SJSA1 (cell line): ENCODE measurements at regions not wholly inside any gene's neighbourhood (a gene's known extent, or its start where the extent isn't known, plus 50 kb on each side); places are given as distances from the start of the nearest gene placed in this dataset.

Source experiments
- DNase-seq, 2 experiments: peaks; one replicate each; pipeline ENCODE4 v3.0.0-alpha.2; 2015 to 2020; ENCODE audit warnings: low spot score in 2 of 2, low read depth in 1 of 2
- H3K27ac ChIP-seq: fragments of 250-450 bp; sonication (Bioruptor Pico); 2 replicates; pipeline ENCODE4 v1.5.1; 2020; ENCODE audit warnings: mild to moderate bottlenecking, moderate library complexity
- H3K27me3 ChIP-seq: fragments of 250-450 bp; sonication (Bioruptor Pico); replicated peaks from 2 replicates; pipeline ENCODE4 v1.5.1; 2020; ENCODE audit warnings: mild to moderate bottlenecking, moderate library complexity
- H3K36me3 ChIP-seq: fragments of 250-450 bp; sonication (Bioruptor Pico); 2 replicates; pipeline ENCODE4 v1.5.1; 2020; ENCODE audit warnings: mild to moderate bottlenecking
- H3K4me1 ChIP-seq: fragments of 250-450 bp; sonication (Bioruptor Pico); replicated peaks from 2 replicates; pipeline ENCODE4 v1.6.1; 2021; ENCODE audit warnings: mild to moderate bottlenecking
- H3K4me3 ChIP-seq: fragments of 250-450 bp; sonication (Bioruptor Pico); 2 replicates; pipeline ENCODE4 v1.5.1; 2020; ENCODE audit warnings: mild to moderate bottlenecking
- H3K9me3 ChIP-seq: fragments of 250-450 bp; sonication (Bioruptor Pico); replicated peaks from 2 replicates; pipeline ENCODE4 v1.5.1; 2020; ENCODE audit warnings: mild to moderate bottlenecking

- Histone ChIP-seq H3K4me3 (no peak overlapping the region), H3K27ac (no peak overlapping the region), H3K9me3 (no peaks in the 10 kb centered on the region), H3K27me3 (no peaks in the 10 kb centered on the region), H3K4me1 (no peaks in the 10 kb centered on the region), H3K36me3 (no peaks in the 10 kb centered on the region)
- no peak for DNase-seq
Observed at GRCh38 chrX:17206584-17206983, 168.4 kb upstream of the NHS start.

- no peaks in the 10 kb centered on the region for H3K9me3 ChIP-seq
- DNase-seq: no peak
- H3K4me3 ChIP-seq: no peak overlapping the region
- H3K4me1 ChIP-seq: no peaks in the 10 kb centered on the region
- no peaks in the 10 kb centered on the region for H3K27me3 ChIP-seq
- no peaks in the 10 kb centered on the region for H3K36me3 ChIP-seq
- no peak overlapping the region for H3K27ac ChIP-seq
Observed at GRCh38 chrX:17214962-17215361, 160.0 kb upstream of the NHS start.

- H3K27me3 ChIP-seq: no peaks in the 10 kb centered on the region
- DNase-seq: no peak
- H3K36me3 ChIP-seq: no peaks in the 10 kb centered on the region
Observed at GRCh38 chrX:17226736-17227135, 148.3 kb upstream of the NHS start.

GRCh38 chrX:17237146-17237545 is 137.9 kb upstream of the NHS start:
- no peaks in the 10 kb centered on the region for H3K9me3 ChIP-seq
- H3K36me3 ChIP-seq: no peaks in the 10 kb centered on the region
- DNase-seq: no peak
- no peaks in the 10 kb centered on the region for H3K4me1 ChIP-seq
- H3K4me3 ChIP-seq: no peak overlapping the region
- no peak overlapping the region for H3K27ac ChIP-seq
- no peaks in the 10 kb centered on the region for H3K27me3 ChIP-seq

More at GRCh38 chrX:17226736-17227135, 148.3 kb upstream of the NHS start:
- no peaks in the 10 kb centered on the region for H3K4me1 ChIP-seq
- no peak overlapping the region for H3K27ac ChIP-seq
- no peak overlapping the region for H3K4me3 ChIP-seq
- no peaks in the 10 kb centered on the region for H3K9me3 ChIP-seq

- Histone ChIP-seq H3K27me3 (no peaks in the 10 kb centered on the region), H3K36me3 (no peaks in the 10 kb centered on the region), H3K4me3 (no peak overlapping the region), H3K27ac (no peak overlapping the region), H3K9me3 (no peaks in the 10 kb centered on the region), H3K4me1 (no peaks in the 10 kb centered on the region)
- DNase-seq: peak in 1 of 2 experiments; percentile 28
Observed at GRCh38 chrX:17242470-17242869, 132.5 kb upstream of the NHS start.

GRCh38 chrX:17247144-17247543 is 127.9 kb upstream of the NHS start:
- H3K27ac ChIP-seq: no peak overlapping the region
- no peaks in the 10 kb centered on the region for H3K9me3 ChIP-seq
- no peak for DNase-seq
- H3K27me3 ChIP-seq: no peaks in the 10 kb centered on the region
- H3K4me3 ChIP-seq: no peak overlapping the region
- no peaks in the 10 kb centered on the region for H3K4me1 ChIP-seq
- no peaks in the 10 kb centered on the region for H3K36me3 ChIP-seq

GRCh38 chrX:17262123-17262522 is 112.9 kb upstream of the NHS start:
- no peaks in the 10 kb centered on the region for H3K27me3 ChIP-seq

GRCh38 chrX:17266136-17266535 is 108.9 kb upstream of the NHS start:
- H3K4me3 ChIP-seq: no peak overlapping the region
- no peaks in the 10 kb centered on the region for H3K4me1 ChIP-seq
- no peaks in the 10 kb centered on the region for H3K9me3 ChIP-seq
- no peaks in the 10 kb centered on the region for H3K27me3 ChIP-seq
- H3K36me3 ChIP-seq: no peaks in the 10 kb centered on the region
- no peak overlapping the region for H3K27ac ChIP-seq
- DNase-seq: no peak

More at GRCh38 chrX:17262123-17262522, 112.9 kb upstream of the NHS start:
- DNase-seq: no peak
- no peak overlapping the region for H3K4me3 ChIP-seq
- H3K27ac ChIP-seq: no peak overlapping the region
- H3K36me3 ChIP-seq: no peaks in the 10 kb centered on the region
- H3K9me3 ChIP-seq: no peaks in the 10 kb centered on the region
- no peaks in the 10 kb centered on the region for H3K4me1 ChIP-seq

GRCh38 chrX:17278961-17279360 is 96.0 kb upstream of the NHS start:
- Histone ChIP-seq H3K4me1 (no peaks in the 10 kb centered on the region), H3K36me3 (no peaks in the 10 kb centered on the region), H3K9me3 (no peaks in the 10 kb centered on the region), H3K4me3 (no peak overlapping the region), H3K27ac (no peak overlapping the region), H3K27me3 (no peaks in the 10 kb centered on the region)
- no peak for DNase-seq

GRCh38 chrX:17285983-17286382 is 89.0 kb upstream of the NHS start:
- Histone ChIP-seq H3K27ac (no peak overlapping the region), H3K36me3 (no peaks in the 10 kb centered on the region), H3K9me3 (no peaks in the 10 kb centered on the region), H3K4me1 (no peaks in the 10 kb centered on the region), H3K4me3 (no peak overlapping the region), H3K27me3 (no peaks in the 10 kb centered on the region)
- no peak for DNase-seq

- Histone ChIP-seq H3K4me1 (no peaks in the 10 kb centered on the region), H3K36me3 (no peaks in the 10 kb centered on the region), H3K27ac (no peak overlapping the region), H3K4me3 (no peak overlapping the region), H3K27me3 (no peaks in the 10 kb centered on the region), H3K9me3 (no peaks in the 10 kb centered on the region)
- DNase-seq: no peak
Observed at GRCh38 chrX:17291171-17291900, 83.7 kb upstream of the NHS start.

- Histone ChIP-seq H3K4me1 (no peaks in the 10 kb centered on the region), H3K36me3 (no peaks in the 10 kb centered on the region), H3K4me3 (no peak overlapping the region), H3K27me3 (no peaks in the 10 kb centered on the region), H3K27ac (no peak overlapping the region), H3K9me3 (no peaks in the 10 kb centered on the region)
- DNase-seq: no peak
Observed at GRCh38 chrX:17292111-17292527, 82.9 kb upstream of the NHS start.

- H3K27ac ChIP-seq: no peak overlapping the region
- no peaks in the 10 kb centered on the region for H3K27me3 ChIP-seq
- no peaks in the 10 kb centered on the region for H3K9me3 ChIP-seq
- H3K4me1 ChIP-seq: no peaks in the 10 kb centered on the region
- H3K36me3 ChIP-seq: no peaks in the 10 kb centered on the region
- H3K4me3 ChIP-seq: no peak overlapping the region
- DNase-seq: no peak
Observed at GRCh38 chrX:17294561-17294960, 80.4 kb upstream of the NHS start.

GRCh38 chrX:17295791-17296190 is 79.2 kb upstream of the NHS start:
- no peak overlapping the region for H3K4me3 ChIP-seq
- no peaks in the 10 kb centered on the region for H3K9me3 ChIP-seq
- H3K4me1 ChIP-seq: no peaks in the 10 kb centered on the region
- no peaks in the 10 kb centered on the region for H3K36me3 ChIP-seq
- no peaks in the 10 kb centered on the region for H3K27me3 ChIP-seq
- no peak overlapping the region for H3K27ac ChIP-seq
- no peak for DNase-seq

GRCh38 chrX:17298564-17298963 is 76.4 kb upstream of the NHS start:
- H3K27me3 ChIP-seq: no peaks in the 10 kb centered on the region
- no peaks in the 10 kb centered on the region for H3K36me3 ChIP-seq
- H3K27ac ChIP-seq: no peak overlapping the region
- H3K4me1 ChIP-seq: no peaks in the 10 kb centered on the region
- H3K4me3 ChIP-seq: no peak overlapping the region
- no peak for DNase-seq
- no peaks in the 10 kb centered on the region for H3K9me3 ChIP-seq
